Left colon (tissue), 2 donors: ENCODE measurements at regions not wholly inside any gene's neighbourhood (a gene's known extent, or its start where the extent isn't known, plus 50 kb on each side); places are given as distances from the start of the nearest gene placed in this dataset.

Source experiments
- ATAC-seq: fragments of 200-7000 bp; cut with Tn5 transposase; one replicate; pipeline ENCODE4 v1.9.1; 2020; ENCODE audit warnings: mild to moderate bottlenecking, moderate library complexity
- DNase-seq, 2 donors: peaks; one replicate each; pipeline ENCODE4 v3.0.0-alpha.2; 2020
- intact Hi-C, 2 donors: fragments of 100-400 bp; cut with DNase I in 1 of 2; cut with micrococcal nuclease in 1 of 2; formaldehyde crosslinking; loops; one replicate each; pipeline versions ENCODE4 v1.11.2 to v1.14.0; 2022; cut with DNase I, micrococcal nuclease
- donor health status: DM: no; HTN: no; CAD: no.
- donor health status: DM: yes; HTN: yes; CAD: no.

DNA sequence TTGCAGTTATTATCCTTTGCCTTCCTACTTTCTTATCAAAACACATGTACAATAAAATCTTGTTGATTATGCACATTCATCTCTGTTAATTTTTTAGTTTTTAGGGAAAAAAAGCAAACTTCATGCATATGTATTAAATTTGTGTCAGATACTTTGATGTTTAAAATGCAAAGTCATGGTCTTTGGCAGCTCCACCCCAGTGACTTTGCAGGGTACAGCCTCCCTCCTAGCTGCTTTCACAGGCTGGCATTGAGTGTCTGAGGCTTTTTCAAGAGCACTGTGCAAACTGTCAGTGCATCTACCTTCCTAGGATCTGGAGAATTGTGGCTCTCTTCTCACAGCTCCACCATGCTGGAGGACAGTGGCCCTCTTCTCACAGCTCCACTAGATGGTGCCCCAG, 1988.1 kb upstream of the PCDH20 start:
- intact Hi-C loops, result no loop called here
- DNase-seq, result no peak
- ATAC-seq, result no peak

DNA sequence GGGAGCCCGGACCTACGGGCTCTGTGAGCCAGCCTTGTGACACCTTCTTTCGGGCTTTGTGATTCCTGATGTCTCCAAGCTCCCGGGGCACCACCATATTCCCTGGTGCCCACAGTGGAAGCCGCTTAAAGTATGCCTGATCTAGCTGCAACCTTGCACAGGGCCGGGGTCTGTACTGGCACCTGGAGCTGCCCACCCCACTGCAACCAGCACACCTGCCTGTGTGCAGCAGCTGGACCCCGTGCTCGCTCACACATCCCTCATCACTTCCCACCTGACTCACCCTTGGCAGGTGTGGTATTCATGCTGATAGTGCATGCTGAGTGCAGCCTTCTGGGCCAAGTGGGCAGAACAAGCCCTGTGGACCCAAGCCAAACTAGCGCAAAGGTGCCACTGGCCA, 1981.1 kb upstream of the PCDH20 start:
- ATAC-seq (no peak), DNase-seq (no peak)
- intact Hi-C loops, result no loop called here

- intact Hi-C loops, result no loop called here
- DNase-seq (no peak), ATAC-seq (no peak)
Observed at GRCh38 chr13:63393112-63393511, 1977.5 kb upstream of the PCDH20 start.

DNA sequence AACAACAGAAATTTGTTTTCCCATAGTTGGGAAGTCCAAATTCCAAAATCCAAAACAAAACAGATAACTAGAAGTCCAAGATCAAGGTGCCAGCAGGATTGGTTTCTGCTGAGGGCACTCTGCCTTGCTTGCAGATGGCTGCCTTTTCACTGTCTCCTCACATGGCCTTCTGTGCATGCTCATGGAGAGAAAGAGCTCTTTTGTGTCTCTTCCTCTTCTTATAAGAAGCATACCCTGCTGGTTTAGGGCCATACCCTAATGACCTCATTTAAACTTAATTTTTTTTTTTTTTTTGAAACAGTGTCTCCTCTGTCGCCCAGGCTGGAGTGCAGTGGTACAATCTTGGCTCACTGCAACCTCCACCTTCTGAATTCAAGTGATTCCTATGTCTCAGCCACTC, 1974.1 kb upstream of the PCDH20 start:
- ATAC-seq, result no peak
- no peak for DNase-seq
- intact Hi-C loops, result no loop called here

- DNase-seq (no peak), ATAC-seq (no peak)
- intact Hi-C loops, result no loop called here
Observed at GRCh38 chr13:63381078-63381859, 1965.6 kb upstream of the PCDH20 start.

- intact Hi-C loops, result no loop called here
- DNase-seq (no peak), ATAC-seq (no peak)
Observed at GRCh38 chr13:63377986-63378385, 1962.3 kb upstream of the PCDH20 start.

DNA sequence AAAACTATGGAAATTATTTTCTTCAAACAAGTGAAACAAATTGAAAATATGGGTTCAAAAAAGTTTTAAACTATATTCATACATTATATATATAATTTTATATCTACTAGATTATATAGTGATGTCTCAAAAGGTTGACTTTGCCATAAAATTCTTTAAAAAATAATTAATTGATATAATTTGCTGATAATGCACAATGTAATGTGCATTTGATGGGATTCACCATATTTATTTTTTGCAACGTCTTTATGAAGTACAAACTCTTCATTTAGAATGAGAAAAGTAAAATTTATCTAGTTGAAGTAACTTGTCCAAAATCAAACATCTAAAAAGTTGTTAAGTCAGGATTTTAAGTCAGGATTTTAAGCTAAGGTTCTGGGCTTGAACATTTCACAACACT, 1954.5 kb upstream of the PCDH20 start:
- intact Hi-C loops, result no loop called here
- ATAC-seq, result no peak
- DNase-seq, result no peak

DNA sequence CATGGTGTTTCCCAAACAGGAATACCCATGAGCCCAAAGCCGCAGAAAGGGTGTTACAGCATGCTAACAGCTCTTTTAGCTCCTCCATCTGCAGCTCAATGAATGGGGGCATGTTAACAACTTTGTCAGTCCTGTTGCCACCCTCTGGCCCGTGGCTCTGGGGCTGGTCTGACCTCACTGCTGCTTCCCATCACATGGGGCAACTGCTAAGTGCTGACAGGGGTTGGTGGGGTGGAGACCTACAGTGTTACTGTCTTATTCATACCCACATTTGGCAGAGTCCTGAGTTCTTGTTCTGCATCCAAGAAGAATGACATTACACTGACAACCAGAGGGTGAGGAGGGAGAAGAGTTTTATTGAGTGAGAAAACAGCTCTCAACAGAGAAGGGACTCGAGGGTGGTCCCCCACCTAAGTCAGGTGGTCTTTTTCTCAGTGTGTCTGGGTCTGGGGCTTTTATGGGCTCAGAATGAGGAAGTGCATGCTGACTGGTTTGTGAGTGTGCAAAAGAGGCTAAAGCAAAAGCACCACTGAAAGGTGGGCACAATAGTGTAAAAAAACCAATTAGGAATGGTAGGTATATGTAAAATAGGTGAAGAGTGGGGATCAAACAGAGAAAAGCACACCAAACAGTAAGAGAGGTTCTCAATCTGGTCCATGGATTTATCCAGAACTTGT, 1952.0 kb upstream of the PCDH20 start:
- ATAC-seq (no peak), DNase-seq (no peak)
- intact Hi-C loops, result no loop called here

- ATAC-seq, result no peak
- no peak for DNase-seq
Observed at GRCh38 chr13:63364159-63364558, 1948.5 kb upstream of the PCDH20 start.

GRCh38 chr13:63351533-63351932, 1935.9 kb upstream of the PCDH20 start:
- intact Hi-C loops, result no loop called here
- ATAC-seq (no peak), DNase-seq (no peak)

More at GRCh38 chr13:63364159-63364558, 1948.5 kb upstream of the PCDH20 start:
- intact Hi-C loops, result no loop called here

DNA sequence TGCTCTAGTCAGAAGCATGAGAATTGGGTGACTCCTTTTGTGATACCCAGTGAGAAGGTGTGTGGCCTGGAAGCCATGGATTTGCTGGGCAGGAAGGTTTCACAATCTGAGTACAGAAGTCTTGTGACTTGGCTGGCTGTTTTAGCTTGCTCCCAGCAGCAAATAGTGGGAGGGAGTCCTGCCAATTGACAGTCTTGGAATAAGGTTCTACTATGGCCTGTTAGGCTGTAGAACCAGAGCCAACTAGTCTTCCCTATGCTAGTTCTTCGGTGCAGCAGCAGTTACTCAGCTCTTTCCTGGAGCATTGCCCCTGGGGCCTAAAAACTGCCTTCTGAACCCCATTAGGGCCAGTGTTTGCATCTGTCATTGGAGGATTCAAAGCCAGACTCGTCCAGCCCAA, 1935.4 kb upstream of the PCDH20 start:
- intact Hi-C loops, result no loop called here
- ATAC-seq, result no peak
- no peak for DNase-seq

DNA sequence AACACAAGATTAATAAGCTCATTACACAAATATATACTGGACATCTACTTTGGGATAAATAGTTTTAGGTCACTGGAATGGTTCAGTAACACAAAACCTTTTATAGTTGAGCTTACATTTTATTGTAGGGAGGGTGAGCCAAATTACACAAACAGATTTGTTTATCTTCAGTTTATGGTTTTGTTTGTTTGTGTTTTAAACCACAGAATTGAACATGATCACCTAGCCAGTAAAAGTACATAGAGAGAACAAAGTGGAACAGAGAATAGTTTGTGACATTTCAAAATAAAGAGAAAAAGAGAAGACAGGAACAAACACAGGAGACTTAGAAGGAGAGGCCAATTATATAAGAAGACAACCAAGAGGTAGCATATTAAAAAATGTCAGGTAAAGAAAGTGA, 1930.2 kb upstream of the PCDH20 start:
- DNase-seq (no peak), ATAC-seq (no peak)
- intact Hi-C loops, result no loop called here

DNA sequence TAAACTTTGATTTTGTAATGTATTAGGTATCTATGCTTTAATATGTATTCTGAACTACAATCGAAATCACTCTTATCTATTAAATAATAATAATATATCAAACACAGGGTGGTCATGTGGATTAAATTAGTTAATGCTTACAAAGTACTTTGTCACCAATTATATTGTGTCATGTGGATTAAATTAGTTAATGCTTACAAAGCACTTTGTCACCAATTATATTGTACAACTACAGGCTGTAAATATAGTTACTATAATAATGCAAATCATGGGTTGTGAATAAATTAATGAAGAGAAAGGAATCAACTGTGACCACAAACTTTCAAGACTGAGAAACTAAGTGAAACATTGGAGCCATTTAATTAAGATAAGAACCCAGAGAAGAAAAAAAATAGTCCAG, 1929.1 kb upstream of the PCDH20 start:
- ATAC-seq, result no peak
- intact Hi-C loops, result no loop called here
- DNase-seq, result no peak

GRCh38 chr13:63337921-63338320, 1922.3 kb upstream of the PCDH20 start:
- no peak for DNase-seq

GRCh38 chr13:63337041-63337440, 1921.4 kb upstream of the PCDH20 start:
- DNase-seq (no peak), ATAC-seq (no peak)
- intact Hi-C loops, result no loop called here

More at GRCh38 chr13:63337921-63338320, 1922.3 kb upstream of the PCDH20 start:
- intact Hi-C loops, result no loop called here
- no peak for ATAC-seq

- no peak for DNase-seq
- ATAC-seq, result no peak
- intact Hi-C loops, result no loop called here
Observed at GRCh38 chr13:63336549-63336948, 1920.9 kb upstream of the PCDH20 start.

- DNase-seq (no peak), ATAC-seq (no peak)
- intact Hi-C loops, result no loop called here
Observed at GRCh38 chr13:63327584-63327983, 1911.9 kb upstream of the PCDH20 start.

DNA sequence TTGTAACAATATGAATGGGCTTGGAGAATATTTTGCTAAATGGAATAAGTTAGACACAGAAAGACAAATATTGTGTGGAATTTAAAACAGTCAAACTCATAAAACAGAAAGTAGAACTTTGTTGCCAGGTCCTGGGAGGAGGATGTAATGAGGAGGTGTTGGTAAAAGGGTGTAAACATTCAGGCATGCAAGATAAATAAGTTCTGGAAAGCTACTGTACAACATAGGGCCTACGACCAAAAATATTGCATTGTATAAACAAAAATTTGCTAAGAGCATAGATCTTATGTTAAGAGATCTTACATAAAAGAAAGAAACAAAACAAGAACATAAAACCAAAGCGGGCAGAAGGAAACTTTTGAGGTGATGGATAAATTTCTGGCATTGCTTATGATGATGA, 1907.8 kb upstream of the PCDH20 start:
- no peak for DNase-seq
- intact Hi-C loops, result no loop called here
- no peak for ATAC-seq

DNA sequence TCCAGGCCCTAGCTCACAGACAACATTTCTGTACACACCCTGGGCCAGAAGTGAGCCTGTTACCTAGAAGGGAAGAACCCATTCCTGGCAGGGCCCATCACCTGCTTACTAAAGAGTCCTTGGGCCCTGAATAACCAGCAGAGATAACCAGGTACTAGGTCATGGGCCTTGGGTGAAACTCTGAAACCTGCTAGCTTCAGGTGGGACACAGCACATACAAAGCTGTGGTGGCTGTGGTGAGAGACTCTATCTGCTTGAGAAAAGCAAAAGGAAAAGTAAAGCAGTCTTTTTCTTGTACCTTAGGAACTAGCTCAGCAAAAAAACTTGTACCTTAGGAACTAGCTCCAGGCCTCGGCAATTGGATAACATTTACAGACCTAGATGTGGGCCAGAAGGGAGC, 1895.9 kb upstream of the PCDH20 start:
- no peak for DNase-seq
- intact Hi-C loops, result no loop called here
- ATAC-seq, result no peak

DNA sequence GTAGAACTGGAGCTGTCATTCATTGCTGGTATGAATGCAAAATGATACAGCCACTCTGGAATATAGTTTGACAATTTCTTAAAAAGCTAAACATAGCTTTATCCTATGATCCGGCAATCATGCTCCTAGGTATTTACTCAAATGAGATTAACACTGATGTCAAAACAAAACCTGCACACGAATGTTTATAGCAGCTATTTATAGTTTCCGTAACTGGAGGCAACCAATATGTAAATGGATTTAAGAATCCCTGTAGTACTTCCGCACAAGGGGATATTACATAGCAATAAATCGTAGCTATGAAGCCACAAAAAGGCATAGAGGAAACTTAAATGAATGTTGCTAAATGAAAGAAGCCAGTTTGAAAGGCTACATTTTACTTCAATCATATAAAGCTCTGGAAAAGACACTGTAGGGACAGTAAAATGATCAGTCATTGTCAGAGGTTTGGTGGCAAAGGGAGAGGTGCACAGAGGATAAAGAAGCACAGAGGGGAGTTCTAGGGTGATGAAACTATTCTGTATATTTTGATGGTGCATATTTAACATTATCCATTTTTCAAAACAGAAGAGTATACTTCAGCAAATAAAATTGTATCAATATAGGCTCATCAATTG, 1893.0 kb upstream of the PCDH20 start:
- ATAC-seq, result no peak
- intact Hi-C loops, result no loop called here
- no peak for DNase-seq
